D721Med (cell line): ENCODE measurements at regions not wholly inside any gene's neighbourhood (a gene's known extent, or its start where the extent isn't known, plus 50 kb on each side); places are given as distances from the start of the nearest gene placed in this dataset.

Source experiments
- DNase-seq: peaks from one replicate; pipeline ENCODE4 v3.0.0; 2011; ENCODE audit warnings: low spot score; ENCODE audit not compliant: insufficient read length
- FAIRE-seq: peaks from 2 replicates; lab custom pipeline; 2011; peaks lifted over from hg19 to GRCh38; lab: Jason Lieb, UNC
- CTCF ChIP-seq: IDR thresholded peaks from 2 replicates; pipeline ENCODE4 v1.5.1; 2012; ENCODE audit warnings: mild to moderate bottlenecking, control low read depth; ENCODE audit not compliant: insufficient read depth; ENCODE audit errors: missing control alignments

DNA sequence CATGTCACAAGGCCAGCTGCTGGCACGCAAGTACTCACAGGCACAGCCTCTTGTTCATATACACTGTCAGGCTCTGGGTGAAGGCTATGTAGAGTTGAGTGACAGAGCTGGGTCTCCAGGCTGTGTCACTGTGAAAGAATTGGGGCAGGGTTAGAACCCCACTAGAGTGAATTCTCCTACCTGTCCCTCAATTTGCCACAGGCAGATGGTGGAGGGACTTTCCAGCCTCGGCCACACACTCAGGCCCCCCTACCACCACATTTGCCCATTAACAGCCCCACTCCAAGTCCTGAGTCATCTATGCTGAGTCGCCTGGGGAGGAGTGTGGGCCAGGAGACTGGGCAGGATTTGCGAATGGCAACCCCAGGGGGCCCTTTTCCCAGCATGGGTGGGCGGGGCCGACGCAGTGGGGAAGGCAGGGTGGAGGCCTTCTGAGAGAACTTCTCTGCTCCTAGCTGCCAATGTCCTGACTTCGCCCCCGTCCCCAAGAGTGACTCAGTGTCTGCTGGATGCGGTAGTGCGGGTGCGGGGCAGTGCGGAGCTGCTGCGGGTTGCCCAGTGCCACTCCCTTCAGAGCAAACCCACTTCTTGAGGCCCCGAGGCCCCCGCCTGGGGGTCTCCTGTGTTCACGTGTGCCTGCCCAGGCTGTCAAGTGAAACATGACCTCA, 50.3 kb upstream of the PSD2 start:
- no peak for TF ChIP-seq CTCF
- DNase-seq: no peak
- FAIRE-seq: no peak

DNA sequence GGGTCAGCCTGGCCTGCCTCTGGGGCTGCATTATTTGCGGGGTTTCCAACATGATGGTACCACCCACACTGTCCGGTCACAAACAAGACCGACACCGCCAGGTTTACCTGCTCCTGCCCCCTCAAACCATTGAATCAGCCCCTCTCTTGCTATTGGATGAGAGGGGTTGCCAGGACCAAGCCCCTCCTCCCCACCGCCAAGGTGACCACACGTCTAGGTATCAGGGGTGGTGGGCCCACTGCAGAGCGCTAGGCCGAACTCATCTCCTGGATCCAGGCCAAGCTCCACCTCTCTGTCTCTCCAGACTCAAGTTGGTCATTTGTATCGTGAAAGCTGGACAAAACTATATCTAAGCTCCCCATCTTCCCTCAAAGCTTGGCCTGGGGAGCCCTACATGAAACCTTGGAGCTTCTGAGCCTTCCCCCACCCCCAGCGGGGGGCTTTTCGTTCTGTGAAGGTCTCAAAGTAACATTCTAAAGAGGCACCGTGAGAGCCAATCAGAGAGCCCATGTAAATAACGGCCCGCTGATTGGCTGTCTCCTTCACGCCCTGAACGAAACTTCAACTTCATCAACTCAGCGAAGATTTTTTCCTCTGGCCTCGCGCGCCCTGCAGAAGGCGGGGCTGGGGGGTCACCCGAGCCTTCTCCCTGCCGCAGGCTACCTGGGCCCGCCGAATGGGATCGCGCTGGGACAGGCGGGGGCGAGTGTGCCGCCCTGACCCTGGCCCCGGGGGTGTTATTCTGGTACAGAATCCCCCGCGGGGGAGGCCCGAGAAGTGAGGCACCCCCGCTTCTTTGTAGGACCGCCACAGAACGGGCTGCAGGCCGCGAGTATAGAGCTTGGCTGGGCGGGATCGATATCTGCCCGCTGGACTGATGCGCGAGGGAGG, 49.6 kb upstream of the PSD2 start:
- FAIRE-seq (no peak), DNase-seq (peak; percentile 70)

More for the DNA sequence above, 49.6 kb upstream of the PSD2 start:
- no peak for TF ChIP-seq CTCF
